GM23338 (cell line): ENCODE measurements at regions not wholly inside any gene's neighbourhood (a gene's known extent, or its start where the extent isn't known, plus 50 kb on each side); places are given as distances from the start of the nearest gene placed in this dataset.

Source experiments
- ATAC-seq: fragments of 200-7000 bp; cut with Tn5 transposase; 3 replicates; pipeline ENCODE4 v1.9.1; 2020
- DNase-seq: peaks from one replicate; pipeline ENCODE4 v3.0.0-alpha.2; 2015; ENCODE audit warnings: low spot score
- H2AFZ ChIP-seq: fragments of 200-600 bp; sonication (generic); 2 replicates; pipeline ENCODE4 v1.8.0; 2016; ENCODE audit warnings: antibody characterized with exemption, mild to moderate bottlenecking, moderate library complexity
- H3F3A ChIP-seq: fragments of 200-600 bp; sonication (generic); replicated peaks from 2 replicates; pipeline ENCODE4 v1.8.0; 2017; ENCODE audit warnings: antibody characterized with exemption, mixed run types, low read depth
- H3K27ac ChIP-seq: fragments of 200-600 bp; sonication (generic); 2 replicates; pipeline ENCODE4 v1.6.1; 2016; ENCODE audit warnings: low read depth
- H3K27me3 ChIP-seq: fragments of 200-600 bp; sonication (generic); 2 replicates; pipeline ENCODE4 v1.8.0; 2016; ENCODE audit warnings: mild to moderate bottlenecking, mixed run types, moderate library complexity; ENCODE audit not compliant: insufficient read depth
- H3K36me3 ChIP-seq: fragments of 200-600 bp; sonication (generic); 2 replicates; pipeline ENCODE4 v1.8.0; 2016; ENCODE audit warnings: mild to moderate bottlenecking; ENCODE audit not compliant: insufficient read depth
- H3K4me1 ChIP-seq: fragments of 200-600 bp; sonication (generic); 2 replicates; pipeline ENCODE4 v1.8.0; 2016; ENCODE audit warnings: mild to moderate bottlenecking, moderate library complexity; ENCODE audit not compliant: insufficient read depth
- H3K4me2 ChIP-seq: fragments of 200-600 bp; sonication (generic); 2 replicates; pipeline ENCODE4 v1.7.1; 2017; ENCODE audit warnings: mixed run types
- H3K4me3 ChIP-seq: fragments of 200-600 bp; sonication (generic); 2 replicates; pipeline ENCODE4 v1.6.1; 2016; ENCODE audit warnings: mixed run types
- H3K79me2 ChIP-seq: fragments of 200-600 bp; sonication (generic); replicated peaks from 2 replicates; pipeline ENCODE4 v1.8.0; 2017; ENCODE audit warnings: mild to moderate bottlenecking; ENCODE audit not compliant: insufficient read depth
- H3K9me2 ChIP-seq: fragments of 200-600 bp; sonication (generic); 2 replicates; pipeline ENCODE4 v1.8.0; 2017; ENCODE audit not compliant: insufficient read depth
- H4K20me1 ChIP-seq: fragments of 200-600 bp; sonication (generic); replicated peaks from 2 replicates; pipeline ENCODE4 v1.8.0; 2017; ENCODE audit warnings: mild to moderate bottlenecking; ENCODE audit not compliant: insufficient read depth
- H3K27ac Mint-ChIP-seq: 2 replicates; pipeline ENCODE4 v1.8.0; 2020; ENCODE audit warnings: inconsistent platforms, mild to moderate bottlenecking, moderate library complexity, mixed read lengths
- H3K27me3 Mint-ChIP-seq: 3 replicates; pipeline ENCODE4 v1.8.0; 2022; ENCODE audit warnings: low read depth, mild to moderate bottlenecking, moderate library complexity, mixed read lengths, inconsistent platforms; ENCODE audit not compliant: insufficient read depth, poor library complexity
- H3K36me3 Mint-ChIP-seq: 3 replicates; pipeline ENCODE4 v1.8.0; 2021; ENCODE audit warnings: low read depth, mild to moderate bottlenecking, inconsistent platforms, moderate library complexity, mixed read lengths
- H3K4me1 Mint-ChIP-seq: 3 replicates; pipeline ENCODE4 v1.8.0; 2020; ENCODE audit warnings: mild to moderate bottlenecking, inconsistent platforms, mixed read lengths
- H3K4me3 Mint-ChIP-seq: 3 replicates; pipeline ENCODE4 v1.8.0; 2021; ENCODE audit warnings: moderate library complexity, mild to moderate bottlenecking, inconsistent platforms, mixed read lengths
- H3K9me3 Mint-ChIP-seq: 3 replicates; pipeline ENCODE4 v1.8.0; 2020; ENCODE audit warnings: moderate library complexity, mild to moderate bottlenecking, inconsistent platforms, mixed read lengths
- CREB1 ChIP-seq: fragments of 250-450 bp; sonication (Bioruptor Pico); IDR thresholded peaks from 2 replicates; pipeline ENCODE4 v1.5.0; 2020; ENCODE audit warnings: low read depth, mild to moderate bottlenecking, moderate library complexity
- EZH2 ChIP-seq: fragments of 200-600 bp; sonication (generic); IDR thresholded peaks from one replicate; pipeline ENCODE4 v1.8.0; 2017; ENCODE audit warnings: antibody characterized with exemption, mild to moderate bottlenecking, low read depth; ENCODE audit not compliant: unreplicated experiment
- EZH2phosphoT487 ChIP-seq: fragments of 200-600 bp; sonication (generic); IDR thresholded peaks from one replicate; pipeline ENCODE4 v1.8.1; 2018; ENCODE audit warnings: antibody characterized with exemption; ENCODE audit not compliant: unreplicated experiment
- JUNB ChIP-seq: IDR thresholded peaks from one replicate; pipeline ENCODE4 v1.6.1; 2016; ENCODE audit warnings: antibody characterized with exemption; ENCODE audit not compliant: unreplicated experiment
- NANOG ChIP-seq: IDR thresholded peaks from 2 replicates; pipeline ENCODE4 v1.6.1; 2016; ENCODE audit warnings: antibody characterized with exemption, borderline replicate concordance
- POLR2AphosphoS5 ChIP-seq: IDR thresholded peaks from 2 replicates; pipeline ENCODE4 v1.6.1; 2016; ENCODE audit warnings: antibody characterized with exemption, low read depth
- STAT1 ChIP-seq: IDR thresholded peaks from one replicate; pipeline ENCODE4 v1.6.1; 2016; ENCODE audit warnings: antibody characterized with exemption; ENCODE audit not compliant: unreplicated experiment
- ZNF114 ChIP-seq: fragments of 250-450 bp; sonication (Bioruptor Pico); IDR thresholded peaks from 2 replicates; pipeline ENCODE4 v1.5.0; 2020; ENCODE audit warnings: mild to moderate bottlenecking, moderate library complexity
- ZNF331 ChIP-seq: fragments of 250-450 bp; sonication (Bioruptor Pico); IDR thresholded peaks from 2 replicates; pipeline ENCODE4 v1.5.0; 2020; ENCODE audit warnings: low read depth, mild to moderate bottlenecking, moderate library complexity
- TF ChIP-seq, protein P1 (sequence below), 2 experiments: fragments of 200-600 bp in 1 of 2; sonication (generic) in 1 of 2; conservative IDR thresholded peaks; 2 replicates each; pipeline versions ENCODE4 v1.5.1 to v1.6.1; 2016 to 2017; ENCODE audit warnings: antibody characterized with exemption in 2 of 2, low read depth in 2 of 2, mild to moderate bottlenecking in 2 of 2, moderate library complexity in 1 of 2
- TF ChIP-seq, protein P2 (sequence below): IDR thresholded peaks from one replicate; pipeline ENCODE4 v1.6.1; 2018; ENCODE audit warnings: antibody characterized with exemption; ENCODE audit not compliant: unreplicated experiment
- TF ChIP-seq, protein P3 (sequence below): IDR thresholded peaks from 2 replicates; pipeline ENCODE4 v1.6.1; 2016; ENCODE audit warnings: antibody characterized with exemption

DNA sequence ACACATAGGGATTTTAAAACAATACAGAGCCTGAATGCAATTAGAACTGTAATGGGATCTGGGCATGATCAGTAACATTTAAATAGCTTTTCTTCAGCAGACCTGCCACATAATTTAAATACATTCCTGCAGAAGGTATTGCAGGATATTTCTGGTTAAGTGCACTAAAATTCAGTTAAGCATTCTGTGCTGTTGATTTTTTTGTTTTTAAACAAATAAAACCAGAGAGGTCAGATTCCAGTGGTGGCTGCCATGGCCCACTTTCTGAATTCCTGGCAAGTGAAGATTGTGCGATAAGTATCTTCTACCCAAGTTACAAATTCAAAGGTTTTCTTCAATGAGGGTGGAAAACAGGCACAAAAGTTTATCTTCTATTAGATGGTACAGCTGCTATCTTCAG, 98.7 kb downstream of the RAP2B start:
- peaks cover 9% of the 10 kb centered on the region; the same call in 2 of the 3 replicates for H3K9me3 Mint-ChIP-seq
- peaks cover 15% of the 10 kb centered on the region for H3K4me1 Mint-ChIP-seq
- no peak for DNase-seq
- ATAC-seq, result no peak
- no peaks in the 10 kb centered on the region for H3K79me2 ChIP-seq
- no peak overlapping the region; the same call in 1 of the 2 replicates for H2AFZ ChIP-seq
- H3K36me3 Mint-ChIP-seq, result no peaks in the 10 kb centered on the region; the same call in 2 of the 3 replicates
- no peaks in the 10 kb centered on the region for H3K36me3 ChIP-seq
- no peaks in the 10 kb centered on the region for H4K20me1 ChIP-seq
- no peaks in the 10 kb centered on the region for H3K9me2 ChIP-seq
- no peak overlapping the region for H3K27ac Mint-ChIP-seq
- no peak overlapping the region for H3K27ac ChIP-seq
- no peak overlapping the region for H3K4me2 ChIP-seq
- no peak overlapping the region for H3K4me3 ChIP-seq
- H3K4me3 Mint-ChIP-seq, result no peak overlapping the region
- peaks cover 2% of the 10 kb centered on the region for H3K27me3 Mint-ChIP-seq
- no peaks in the 10 kb centered on the region for H3K27me3 ChIP-seq
- TF ChIP-seq, protein P1, sequence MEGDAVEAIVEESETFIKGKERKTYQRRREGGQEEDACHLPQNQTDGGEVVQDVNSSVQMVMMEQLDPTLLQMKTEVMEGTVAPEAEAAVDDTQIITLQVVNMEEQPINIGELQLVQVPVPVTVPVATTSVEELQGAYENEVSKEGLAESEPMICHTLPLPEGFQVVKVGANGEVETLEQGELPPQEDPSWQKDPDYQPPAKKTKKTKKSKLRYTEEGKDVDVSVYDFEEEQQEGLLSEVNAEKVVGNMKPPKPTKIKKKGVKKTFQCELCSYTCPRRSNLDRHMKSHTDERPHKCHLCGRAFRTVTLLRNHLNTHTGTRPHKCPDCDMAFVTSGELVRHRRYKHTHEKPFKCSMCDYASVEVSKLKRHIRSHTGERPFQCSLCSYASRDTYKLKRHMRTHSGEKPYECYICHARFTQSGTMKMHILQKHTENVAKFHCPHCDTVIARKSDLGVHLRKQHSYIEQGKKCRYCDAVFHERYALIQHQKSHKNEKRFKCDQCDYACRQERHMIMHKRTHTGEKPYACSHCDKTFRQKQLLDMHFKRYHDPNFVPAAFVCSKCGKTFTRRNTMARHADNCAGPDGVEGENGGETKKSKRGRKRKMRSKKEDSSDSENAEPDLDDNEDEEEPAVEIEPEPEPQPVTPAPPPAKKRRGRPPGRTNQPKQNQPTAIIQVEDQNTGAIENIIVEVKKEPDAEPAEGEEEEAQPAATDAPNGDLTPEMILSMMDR (conservative IDR thresholded peaks at IDR 0.05; ENCODE audit: low read depth in 2 of 2), result no peak
- TF ChIP-seq STAT1 (no peak), EZH2phosphoT487 (no peak), POLR2AphosphoS5 (no peak), NANOG (no peak), EZH2 (no peak), JUNB (no peak), ZNF114 (no peak)
- TF ChIP-seq, protein P2, sequence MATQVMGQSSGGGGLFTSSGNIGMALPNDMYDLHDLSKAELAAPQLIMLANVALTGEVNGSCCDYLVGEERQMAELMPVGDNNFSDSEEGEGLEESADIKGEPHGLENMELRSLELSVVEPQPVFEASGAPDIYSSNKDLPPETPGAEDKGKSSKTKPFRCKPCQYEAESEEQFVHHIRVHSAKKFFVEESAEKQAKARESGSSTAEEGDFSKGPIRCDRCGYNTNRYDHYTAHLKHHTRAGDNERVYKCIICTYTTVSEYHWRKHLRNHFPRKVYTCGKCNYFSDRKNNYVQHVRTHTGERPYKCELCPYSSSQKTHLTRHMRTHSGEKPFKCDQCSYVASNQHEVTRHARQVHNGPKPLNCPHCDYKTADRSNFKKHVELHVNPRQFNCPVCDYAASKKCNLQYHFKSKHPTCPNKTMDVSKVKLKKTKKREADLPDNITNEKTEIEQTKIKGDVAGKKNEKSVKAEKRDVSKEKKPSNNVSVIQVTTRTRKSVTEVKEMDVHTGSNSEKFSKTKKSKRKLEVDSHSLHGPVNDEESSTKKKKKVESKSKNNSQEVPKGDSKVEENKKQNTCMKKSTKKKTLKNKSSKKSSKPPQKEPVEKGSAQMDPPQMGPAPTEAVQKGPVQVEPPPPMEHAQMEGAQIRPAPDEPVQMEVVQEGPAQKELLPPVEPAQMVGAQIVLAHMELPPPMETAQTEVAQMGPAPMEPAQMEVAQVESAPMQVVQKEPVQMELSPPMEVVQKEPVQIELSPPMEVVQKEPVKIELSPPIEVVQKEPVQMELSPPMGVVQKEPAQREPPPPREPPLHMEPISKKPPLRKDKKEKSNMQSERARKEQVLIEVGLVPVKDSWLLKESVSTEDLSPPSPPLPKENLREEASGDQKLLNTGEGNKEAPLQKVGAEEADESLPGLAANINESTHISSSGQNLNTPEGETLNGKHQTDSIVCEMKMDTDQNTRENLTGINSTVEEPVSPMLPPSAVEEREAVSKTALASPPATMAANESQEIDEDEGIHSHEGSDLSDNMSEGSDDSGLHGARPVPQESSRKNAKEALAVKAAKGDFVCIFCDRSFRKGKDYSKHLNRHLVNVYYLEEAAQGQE, result no peak
- peaks cover 11% of the 10 kb centered on the region; the same call in 1 of the 2 replicates for H3K4me1 ChIP-seq
- no peaks in the 10 kb centered on the region for H3F3A ChIP-seq

DNA sequence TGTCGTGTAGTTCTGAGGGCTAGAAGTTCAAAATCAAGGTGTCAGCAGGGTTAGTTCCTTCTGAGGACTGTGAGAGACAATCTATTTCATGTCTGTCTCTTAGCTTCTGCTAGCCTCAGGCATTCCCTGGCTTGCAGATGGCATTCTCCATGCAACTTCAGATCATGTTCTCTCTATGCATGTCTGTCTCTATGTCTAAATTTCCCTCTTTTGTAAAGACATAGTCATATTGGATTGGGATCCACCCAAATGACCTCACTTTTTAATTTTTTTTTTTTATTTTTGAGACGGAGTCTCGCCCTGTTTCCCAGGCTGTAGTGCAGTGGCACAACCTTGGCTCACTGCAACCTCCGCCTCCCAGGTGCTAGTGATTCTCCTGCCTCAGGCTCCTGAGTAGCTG, 104.6 kb downstream of the RAP2B start:
- Histone ChIP-seq H3K27me3 (no peaks in the 10 kb centered on the region), H3K36me3 (no peaks in the 10 kb centered on the region), H3K9me2 (no peaks in the 10 kb centered on the region), H3F3A (no peaks in the 10 kb centered on the region), H3K4me3 (no peak overlapping the region), H4K20me1 (no peaks in the 10 kb centered on the region), H3K79me2 (no peaks in the 10 kb centered on the region), H3K4me1 (no peaks in the 10 kb centered on the region), H3K27ac (no peak overlapping the region), H3K4me2 (no peak overlapping the region), H2AFZ (no peak overlapping the region)
- no peak for ATAC-seq
- TF ChIP-seq CREB1 (CRISPR knock-in tag) (no peak), ZNF331 (no peak), EZH2phosphoT487 (no peak), EZH2 (no peak), ZNF114 (no peak), POLR2AphosphoS5 (no peak)
- TF ChIP-seq, protein P2, result no peak
- TF ChIP-seq, protein P3, sequence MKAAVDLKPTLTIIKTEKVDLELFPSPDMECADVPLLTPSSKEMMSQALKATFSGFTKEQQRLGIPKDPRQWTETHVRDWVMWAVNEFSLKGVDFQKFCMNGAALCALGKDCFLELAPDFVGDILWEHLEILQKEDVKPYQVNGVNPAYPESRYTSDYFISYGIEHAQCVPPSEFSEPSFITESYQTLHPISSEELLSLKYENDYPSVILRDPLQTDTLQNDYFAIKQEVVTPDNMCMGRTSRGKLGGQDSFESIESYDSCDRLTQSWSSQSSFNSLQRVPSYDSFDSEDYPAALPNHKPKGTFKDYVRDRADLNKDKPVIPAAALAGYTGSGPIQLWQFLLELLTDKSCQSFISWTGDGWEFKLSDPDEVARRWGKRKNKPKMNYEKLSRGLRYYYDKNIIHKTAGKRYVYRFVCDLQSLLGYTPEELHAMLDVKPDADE, result no peak
- Mint-ChIP-seq H3K36me3 (peaks cover 20% of the 10 kb centered on the region), H3K9me3 (peaks cover 37% of the 10 kb centered on the region), H3K27ac (no peak overlapping the region), H3K4me3 (no peak overlapping the region), H3K27me3 (peaks cover 4% of the 10 kb centered on the region), H3K4me1 (no peaks in the 10 kb centered on the region)
- no peak for DNase-seq
